ENCODE measurements at regions not wholly inside any gene's neighbourhood (a gene's known extent, or its start where the extent isn't known, plus 50 kb on each side); places are given as distances from the start of the nearest gene placed in this dataset.

DNA sequence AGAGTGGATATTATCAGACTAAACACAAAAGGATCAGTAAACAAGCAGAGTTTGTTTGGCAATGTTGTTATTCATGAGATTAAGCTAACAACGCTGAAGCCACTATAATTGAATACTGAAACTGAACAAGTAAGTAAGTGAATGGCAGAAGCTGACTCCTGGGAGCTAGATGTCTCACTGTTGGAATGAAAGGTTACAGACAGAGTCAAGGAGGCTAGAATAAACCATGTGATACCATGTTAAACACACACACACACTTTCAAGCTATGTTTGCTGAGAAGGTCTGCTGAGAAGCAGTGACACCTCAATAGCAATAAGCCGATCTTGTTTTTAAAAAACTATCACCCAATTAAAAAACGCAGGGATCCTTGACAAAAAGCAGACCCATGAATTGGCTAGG, 1609.4 kb upstream of the MIR17HG start:
- no peak for TF ChIP-seq GATA3 (IDR thresholded peaks at IDR 0.05; ENCODE audit: low read depth, low read length)
- no peak for TF ChIP-seq GATA2 (IDR thresholded peaks at IDR 0.05; ENCODE audit: low read depth, low read length)

DNA sequence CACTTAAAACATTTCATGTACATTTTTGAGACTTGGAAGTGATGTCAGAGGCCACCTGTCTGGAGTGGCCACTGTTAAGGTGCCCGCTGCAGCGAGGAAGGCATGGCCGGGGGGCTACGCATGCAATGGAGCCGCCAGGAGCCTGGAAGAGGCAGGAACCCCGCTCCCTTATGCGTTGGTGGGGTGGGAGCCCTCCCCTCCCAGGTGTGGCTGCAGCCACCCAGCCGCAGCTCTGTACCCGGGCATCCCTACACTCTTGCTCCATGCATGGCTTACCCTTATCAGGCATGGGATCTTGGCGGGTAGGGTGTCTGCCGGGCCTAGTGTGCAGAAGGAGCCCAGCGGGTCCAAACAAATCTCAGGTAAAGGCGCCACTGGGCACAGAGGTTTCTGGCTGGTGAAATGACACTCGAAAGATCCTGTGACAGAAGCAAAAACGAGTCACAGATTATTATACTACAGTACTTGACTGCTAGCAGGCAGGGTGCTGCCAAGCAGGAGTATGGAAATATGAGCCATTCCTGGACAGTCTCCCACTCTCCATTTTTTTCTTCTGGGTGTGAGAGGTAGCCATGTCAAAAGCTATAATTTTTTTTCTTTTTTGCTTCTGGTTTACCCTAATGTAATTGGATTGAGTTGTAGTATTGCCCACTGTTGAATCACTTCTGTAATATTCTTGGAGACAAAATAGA, 1606.3 kb upstream of the MIR17HG start:
- TF ChIP-seq GATA3 (IDR thresholded peaks at IDR 0.05; ENCODE audit: low read depth, low read length) (no peak), GATA2 (IDR thresholded peaks at IDR 0.05; ENCODE audit: low read depth, low read length) (no peak)

DNA sequence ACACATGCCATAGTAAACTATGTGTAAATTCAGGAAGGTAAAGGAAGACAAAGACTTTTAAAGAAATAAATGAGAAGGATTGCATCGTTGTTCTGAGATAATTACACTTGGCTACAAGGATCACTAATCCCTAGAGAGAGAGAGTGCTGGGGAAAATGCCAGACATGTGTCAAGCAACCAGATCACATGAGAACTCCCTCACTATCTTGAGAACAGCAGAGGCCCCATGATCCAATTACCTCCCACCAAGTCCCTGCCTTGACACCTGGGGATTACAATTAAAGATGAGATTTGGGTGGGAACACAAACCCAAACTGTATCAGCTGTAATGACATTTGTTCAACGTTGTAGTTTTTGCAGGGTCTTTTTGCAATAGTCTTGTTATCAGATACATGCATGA, 1600.9 kb upstream of the MIR17HG start:
- no peak for TF ChIP-seq GATA2 (IDR thresholded peaks at IDR 0.05; ENCODE audit: low read depth, low read length)
- TF ChIP-seq GATA3 (IDR thresholded peaks at IDR 0.05; ENCODE audit: low read depth, low read length): no peak

DNA sequence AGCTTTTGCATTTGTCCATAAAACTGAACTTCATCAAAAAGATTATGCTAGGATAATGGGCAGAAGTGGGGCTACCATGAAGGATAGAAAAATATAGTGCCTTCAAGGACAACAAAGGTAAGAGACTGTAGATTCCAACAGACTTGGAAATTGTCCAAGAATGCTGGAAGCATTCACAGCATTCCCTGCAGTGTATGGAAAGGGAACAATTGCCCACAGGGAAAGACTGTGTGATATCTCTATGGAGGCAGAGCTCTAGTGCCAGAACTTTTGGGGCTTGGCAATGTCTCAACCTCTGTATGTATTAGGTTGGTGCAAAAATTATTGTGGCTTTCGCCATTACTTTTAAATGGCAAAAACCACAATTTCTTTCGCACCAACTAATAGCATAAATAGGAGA, 1598.8 kb upstream of the MIR17HG start:
- TF ChIP-seq GATA3 (IDR thresholded peaks at IDR 0.05; ENCODE audit: low read depth, low read length) (no peak), GATA2 (IDR thresholded peaks at IDR 0.05; ENCODE audit: low read depth, low read length) (no peak)

DNA sequence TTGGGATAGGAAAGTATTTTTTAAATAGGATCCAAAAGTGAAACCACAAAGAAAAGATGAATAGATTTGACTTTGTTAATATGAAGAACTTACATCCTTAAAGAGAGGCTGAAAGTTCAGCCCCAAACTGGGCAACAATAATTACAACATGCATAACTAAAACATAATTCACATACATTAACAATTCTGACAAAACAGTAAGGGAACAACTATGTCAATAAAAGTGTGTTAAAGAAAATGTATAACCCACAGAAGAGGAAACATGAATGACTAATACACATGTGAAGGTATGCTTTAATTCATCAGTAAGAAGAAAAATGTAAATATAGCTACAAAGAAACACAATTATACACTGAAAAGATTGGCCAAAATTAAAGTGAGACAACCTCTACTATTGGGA, 1597.6 kb upstream of the MIR17HG start:
- TF ChIP-seq GATA2 (IDR thresholded peaks at IDR 0.05; ENCODE audit: low read depth, low read length) (no peak), GATA3 (IDR thresholded peaks at IDR 0.05; ENCODE audit: low read depth, low read length) (no peak)

DNA sequence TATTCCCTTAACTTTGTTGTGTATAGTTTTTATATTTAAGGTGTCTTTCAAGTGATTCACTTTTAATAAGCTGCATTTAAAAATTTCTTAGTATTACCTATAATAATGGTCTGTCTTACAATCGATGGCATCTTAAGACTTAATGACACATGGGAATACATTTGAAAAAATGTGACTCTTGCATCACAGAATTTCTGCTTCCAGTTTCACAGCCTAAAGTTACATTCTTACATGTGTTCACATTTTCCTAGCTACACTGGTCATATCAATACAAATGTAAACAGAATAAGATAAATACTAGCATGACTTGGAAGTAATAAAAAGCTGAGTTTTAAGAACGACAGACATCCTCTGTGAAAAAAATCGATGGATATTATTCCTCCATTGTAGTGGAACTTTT, 1597.1 kb upstream of the MIR17HG start:
- TF ChIP-seq GATA2 (IDR thresholded peaks at IDR 0.05; ENCODE audit: low read depth, low read length) (no peak), GATA3 (IDR thresholded peaks at IDR 0.05; ENCODE audit: low read depth, low read length) (no peak)

DNA sequence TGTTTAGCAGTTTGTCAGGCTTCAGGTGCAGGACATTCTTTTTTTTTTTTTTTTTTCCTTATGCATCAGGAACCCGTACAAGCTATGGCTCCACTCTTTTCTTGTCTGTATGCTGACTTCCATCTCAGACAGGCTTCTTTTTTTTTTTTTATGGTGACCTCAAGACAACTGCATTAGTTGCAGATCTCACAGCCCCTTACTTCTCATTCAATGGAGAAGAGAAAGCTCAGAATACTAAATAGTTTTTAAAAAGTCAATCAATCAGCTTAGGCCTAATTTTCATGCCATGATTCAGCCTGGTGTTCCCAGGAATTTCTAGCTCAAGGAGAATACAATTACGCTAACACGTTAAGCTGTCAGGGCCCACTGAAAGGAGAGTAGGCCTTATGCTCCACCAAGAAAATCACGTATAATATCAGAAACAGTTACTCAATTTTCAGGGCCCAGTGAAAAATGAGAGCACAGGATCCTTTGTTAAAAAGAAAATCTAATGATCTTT, 1596.0 kb upstream of the MIR17HG start:
- TF ChIP-seq GATA2 (IDR thresholded peaks at IDR 0.05; ENCODE audit: low read depth, low read length) (no peak), GATA3 (IDR thresholded peaks at IDR 0.05; ENCODE audit: low read depth, low read length) (no peak)

DNA sequence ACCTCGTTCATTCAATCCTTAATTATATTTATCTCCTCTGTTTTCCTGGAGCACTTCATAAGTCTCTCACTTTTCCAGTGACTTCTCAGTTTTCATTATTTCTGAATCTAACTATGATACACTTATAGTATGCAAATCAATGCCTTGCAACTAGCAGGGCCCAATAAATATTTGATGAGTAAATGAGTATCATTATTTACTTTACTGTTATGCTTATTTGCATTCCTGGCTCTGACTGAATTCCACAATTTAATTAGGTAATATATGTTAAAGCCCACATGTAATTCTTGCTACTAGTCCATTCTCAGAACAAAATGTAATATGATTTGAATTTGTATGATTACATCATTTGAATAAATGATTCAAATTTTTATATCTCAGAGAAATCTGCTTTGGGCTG, 1595.1 kb upstream of the MIR17HG start:
- TF ChIP-seq GATA2 (IDR thresholded peaks at IDR 0.05; ENCODE audit: low read depth, low read length): no peak
- TF ChIP-seq GATA3 (IDR thresholded peaks at IDR 0.05; ENCODE audit: low read depth, low read length): no peak

DNA sequence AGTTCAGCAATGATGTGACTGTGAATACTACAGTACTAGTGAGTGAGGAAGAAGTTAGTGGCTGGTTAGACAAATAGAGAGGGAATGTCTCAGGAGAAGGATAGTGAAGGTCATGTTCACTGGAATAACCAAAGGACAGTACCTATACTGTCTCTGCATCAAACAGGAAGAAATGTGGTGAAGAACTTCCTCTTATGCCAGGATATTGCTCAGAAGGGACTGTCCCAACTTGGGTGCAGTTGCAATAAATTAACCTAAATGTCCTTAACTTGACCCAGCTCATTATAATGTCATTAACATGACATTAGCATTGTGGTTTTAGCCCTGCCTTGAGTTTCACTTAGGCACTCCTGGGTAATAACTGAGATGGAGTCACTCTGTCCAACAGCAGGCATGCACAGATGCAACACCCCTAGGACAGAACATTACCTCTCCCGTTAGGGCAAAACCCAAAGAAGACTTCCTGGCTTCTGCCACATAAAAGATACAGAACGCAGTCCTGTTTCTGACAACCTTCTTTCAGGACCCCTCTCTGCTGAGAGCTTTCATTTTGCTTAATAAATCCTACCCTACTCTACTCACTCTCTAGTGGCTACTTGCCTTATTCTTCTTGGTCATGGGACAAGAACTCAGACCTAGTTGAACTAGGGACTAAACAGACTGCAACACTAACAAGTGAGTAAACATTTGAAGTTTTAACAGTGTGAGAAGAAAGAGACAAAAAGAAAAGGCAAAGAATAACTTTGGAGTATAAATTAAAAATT, 1591.6 kb upstream of the MIR17HG start:
- TF ChIP-seq GATA3 (IDR thresholded peaks at IDR 0.05; ENCODE audit: low read depth, low read length) (no peak), GATA2 (IDR thresholded peaks at IDR 0.05; ENCODE audit: low read depth, low read length) (no peak)

DNA sequence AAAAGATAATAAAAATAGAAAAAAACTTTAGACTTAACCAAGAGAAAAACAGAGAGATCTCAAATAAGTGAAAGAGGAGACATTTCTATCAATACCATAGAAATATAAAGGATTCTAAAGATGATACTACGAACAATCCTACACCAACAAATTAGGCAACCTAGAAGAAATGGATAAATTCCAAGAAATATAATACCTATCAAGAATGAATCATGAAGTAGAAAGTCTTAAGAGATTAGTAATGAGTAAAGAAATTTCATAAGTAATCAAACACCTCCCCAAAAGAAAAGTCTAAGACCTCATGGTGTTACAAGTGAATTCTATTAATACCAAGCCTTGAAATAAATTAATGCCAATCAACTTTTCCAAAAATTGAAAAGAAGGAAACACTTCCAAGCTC, 1584.5 kb upstream of the MIR17HG start:
- TF ChIP-seq GATA3 (IDR thresholded peaks at IDR 0.05; ENCODE audit: low read depth, low read length): no peak
- TF ChIP-seq GATA2 (IDR thresholded peaks at IDR 0.05; ENCODE audit: low read depth, low read length): no peak

DNA sequence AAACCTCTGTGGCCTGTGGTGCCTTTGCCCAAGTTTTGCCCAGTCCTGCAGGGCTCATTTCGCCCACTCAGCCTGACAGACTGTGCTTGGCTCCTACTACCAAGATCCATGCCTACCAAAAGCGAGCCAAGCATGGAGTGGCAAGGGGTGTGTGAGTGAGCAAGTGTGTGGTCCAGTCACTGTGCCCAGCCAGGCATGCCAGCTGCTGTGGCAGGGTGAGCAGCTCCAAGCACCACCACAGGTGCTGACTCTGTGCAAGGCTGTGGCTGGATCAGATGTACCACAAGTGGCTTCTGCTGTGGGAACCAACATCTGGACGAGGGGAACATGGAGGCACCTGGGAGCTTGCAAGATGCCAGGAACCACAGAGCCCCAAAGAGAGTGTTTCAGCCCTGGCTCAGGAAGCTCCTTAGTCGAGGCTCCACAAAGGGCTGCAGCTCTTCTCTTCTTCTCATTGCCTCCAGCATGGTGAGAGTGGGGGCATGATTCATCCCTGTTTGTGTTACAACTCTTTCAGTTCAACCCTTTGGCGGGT, 1564.2 kb upstream of the MIR17HG start:
- no peak for TF ChIP-seq GATA3 (IDR thresholded peaks at IDR 0.05; ENCODE audit: low read depth, low read length)
- no peak for TF ChIP-seq GATA2 (IDR thresholded peaks at IDR 0.05; ENCODE audit: low read depth, low read length)

DNA sequence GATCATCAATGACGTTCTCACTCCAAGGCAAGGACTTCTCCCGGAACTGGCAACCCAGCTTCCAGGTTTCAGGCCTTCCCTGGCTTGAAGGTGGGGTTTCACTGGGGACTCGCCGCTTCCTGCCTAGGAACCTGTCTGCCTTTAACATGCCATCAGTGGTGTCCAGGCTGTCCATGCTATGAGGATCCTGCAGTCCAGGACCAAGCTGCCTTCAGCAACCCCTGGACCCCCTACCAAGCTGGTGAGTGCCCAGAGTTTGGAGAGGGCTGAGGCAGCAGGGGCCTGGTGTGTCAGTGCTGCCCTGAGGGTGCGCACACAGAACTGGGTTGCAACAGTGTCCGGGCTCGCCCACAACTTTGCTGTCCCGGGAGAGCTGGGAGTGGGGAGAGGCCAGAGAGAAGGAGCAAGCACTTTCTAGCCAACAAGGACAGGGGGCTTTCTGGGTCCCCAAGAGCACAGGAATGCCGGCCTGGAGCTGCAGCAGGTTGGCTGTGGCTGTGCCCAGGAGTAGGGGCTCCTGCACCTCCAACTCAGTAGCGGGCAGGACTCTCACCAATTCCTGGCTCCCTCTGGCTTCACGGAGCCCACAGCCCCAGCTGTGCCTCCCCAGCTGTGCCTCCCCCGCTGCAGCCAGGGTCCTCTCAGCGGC, 1563.2 kb upstream of the MIR17HG start:
- no peak for TF ChIP-seq GATA3 (IDR thresholded peaks at IDR 0.05; ENCODE audit: low read depth, low read length)
- TF ChIP-seq GATA2 (IDR thresholded peaks at IDR 0.05; ENCODE audit: low read depth, low read length): no peak

DNA sequence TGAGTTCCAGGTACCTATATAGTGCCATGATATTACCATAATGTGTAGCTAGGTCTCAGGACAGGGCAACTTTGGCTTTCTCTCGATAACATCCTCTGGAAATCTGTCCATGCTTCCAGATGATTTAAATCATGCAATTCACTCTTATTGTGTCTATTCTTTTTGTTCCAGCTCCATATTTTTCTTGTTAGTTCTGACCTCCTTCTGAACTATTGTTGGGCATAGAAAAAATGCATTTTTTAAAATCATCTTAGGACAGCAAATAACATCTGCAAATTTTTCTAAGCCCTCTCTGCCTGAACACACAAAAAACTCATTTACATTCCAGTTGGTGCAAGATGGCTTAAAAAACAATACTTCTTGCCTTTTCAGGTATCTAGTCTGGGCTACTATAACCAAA, 1561.0 kb upstream of the MIR17HG start:
- TF ChIP-seq GATA3 (IDR thresholded peaks at IDR 0.05; ENCODE audit: low read depth, low read length): no peak
- TF ChIP-seq GATA2 (IDR thresholded peaks at IDR 0.05; ENCODE audit: low read depth, low read length): no peak

DNA sequence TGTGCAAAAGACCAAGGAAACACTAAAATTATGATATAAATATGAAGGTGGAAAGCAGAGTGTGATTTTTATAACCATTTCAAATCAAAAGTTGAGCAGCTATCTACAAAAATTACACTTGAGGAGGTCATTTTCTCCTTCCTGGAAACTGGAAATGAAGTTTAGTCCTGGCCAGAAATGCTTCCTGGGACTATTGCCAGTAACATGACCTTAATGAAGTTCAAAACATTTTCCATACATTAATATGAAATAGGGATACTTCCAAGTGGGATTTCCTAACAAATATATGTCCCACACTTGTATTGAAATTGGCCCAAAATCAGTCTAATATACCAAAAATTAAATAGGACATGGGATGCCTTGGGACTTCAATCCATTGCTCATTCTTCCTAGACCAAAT, 1556.8 kb upstream of the MIR17HG start:
- no peak for TF ChIP-seq GATA2 (IDR thresholded peaks at IDR 0.05; ENCODE audit: low read depth, low read length)

All from SH-SY5Y (cell line).